Smooth muscle cell of the brain vasculature (primary cell): ENCODE measurements at regions not wholly inside any gene's neighbourhood (a gene's known extent, or its start where the extent isn't known, plus 50 kb on each side); places are given as distances from the start of the nearest gene placed in this dataset.

Experiments
- DNase-seq: peaks from one replicate; pipeline ENCODE4 v3.0.0-alpha.2; 2012; ENCODE audit warnings: low read depth, low spot score

DNA sequence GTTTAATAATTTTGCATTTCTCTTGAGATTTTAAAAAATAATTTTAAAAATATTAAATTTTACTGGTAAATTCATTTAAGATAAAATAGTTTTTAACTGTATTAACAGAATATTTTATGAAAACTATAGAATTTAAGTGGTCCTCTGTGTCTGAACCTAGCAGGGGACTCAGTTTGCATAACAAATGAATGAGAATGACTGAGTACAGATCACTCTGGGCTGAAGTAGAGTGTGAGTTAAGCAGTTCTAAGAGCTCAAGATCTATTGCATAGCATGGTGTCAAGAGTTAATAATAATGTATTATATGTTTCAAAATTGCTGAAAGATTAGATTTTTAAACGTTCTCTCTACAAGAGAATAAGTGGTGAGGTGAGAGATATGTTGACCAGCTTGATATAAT, 348.3 kb upstream of the SLITRK1 start:
- DNase-seq = no peak

DNA sequence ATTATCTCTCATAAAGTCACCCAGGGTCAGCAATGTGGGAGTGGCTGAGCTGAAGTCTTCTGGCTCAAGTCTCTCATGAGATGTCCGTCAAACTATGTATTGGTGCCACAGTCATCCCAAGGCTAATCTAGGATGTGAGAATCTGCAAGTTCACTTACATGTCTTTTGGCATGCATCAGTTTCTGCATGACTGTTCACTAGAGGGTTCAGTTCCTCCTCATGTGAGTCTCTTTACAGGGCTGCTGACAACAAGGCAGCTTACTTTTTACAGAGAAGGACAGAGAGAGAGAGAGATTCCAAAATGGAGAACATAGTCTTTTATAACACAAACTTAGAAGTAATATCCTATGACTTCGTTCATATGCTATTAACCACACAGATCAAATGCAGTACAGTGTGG, 328.8 kb upstream of the SLITRK1 start:
- DNase-seq = no peak

DNA sequence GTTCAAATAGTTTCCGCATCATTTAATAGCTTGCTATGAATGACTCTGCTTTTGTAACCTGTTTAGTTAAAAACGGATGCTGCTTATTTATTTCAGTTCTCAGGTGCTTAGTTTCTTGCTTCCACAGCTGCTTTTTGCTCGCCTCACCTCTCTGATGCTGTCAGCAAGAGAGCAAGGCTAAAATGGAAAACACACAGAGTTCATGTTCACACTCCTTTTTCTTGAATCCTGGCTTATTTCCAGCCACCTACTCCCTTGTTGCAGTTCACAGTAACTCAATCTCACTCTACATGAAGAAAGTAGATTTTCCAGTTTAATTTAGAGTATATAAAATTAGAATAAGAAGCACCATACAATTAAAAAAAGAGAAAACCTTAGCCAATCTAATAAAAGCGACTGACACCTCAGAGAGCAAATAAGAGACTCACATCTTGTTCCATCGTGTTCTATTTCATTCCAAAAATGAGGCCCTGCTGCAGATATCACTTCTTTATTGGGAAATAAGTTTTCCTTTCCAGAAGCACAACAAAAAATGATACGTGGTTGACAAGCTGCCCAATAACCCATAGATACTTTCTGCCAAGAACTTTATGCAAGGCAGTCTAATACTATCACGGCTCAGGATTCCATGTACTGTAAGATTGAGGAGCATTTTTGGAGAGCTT, 326.1 kb upstream of the SLITRK1 start:
- DNase-seq = no peak

DNA sequence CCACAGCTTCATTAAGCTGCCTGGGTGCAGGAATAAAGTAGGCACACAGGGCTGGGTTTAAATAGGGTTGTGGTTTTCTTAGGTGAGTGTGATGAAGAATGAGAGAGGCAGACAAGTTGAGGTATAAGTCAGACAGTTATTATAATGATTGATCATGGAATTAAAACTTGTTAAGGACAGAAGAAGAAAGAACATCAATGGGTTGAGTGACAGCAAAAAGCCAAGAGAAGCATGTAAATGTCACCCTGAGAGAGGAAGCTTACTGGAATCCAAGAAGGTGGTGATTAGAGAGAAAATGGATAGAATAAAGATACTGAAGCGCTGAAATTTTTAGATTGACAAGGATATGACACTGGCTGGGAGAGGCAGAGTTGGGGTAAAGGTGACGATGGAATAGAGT, 325.2 kb upstream of the SLITRK1 start:
- DNase-seq = no peak

DNA sequence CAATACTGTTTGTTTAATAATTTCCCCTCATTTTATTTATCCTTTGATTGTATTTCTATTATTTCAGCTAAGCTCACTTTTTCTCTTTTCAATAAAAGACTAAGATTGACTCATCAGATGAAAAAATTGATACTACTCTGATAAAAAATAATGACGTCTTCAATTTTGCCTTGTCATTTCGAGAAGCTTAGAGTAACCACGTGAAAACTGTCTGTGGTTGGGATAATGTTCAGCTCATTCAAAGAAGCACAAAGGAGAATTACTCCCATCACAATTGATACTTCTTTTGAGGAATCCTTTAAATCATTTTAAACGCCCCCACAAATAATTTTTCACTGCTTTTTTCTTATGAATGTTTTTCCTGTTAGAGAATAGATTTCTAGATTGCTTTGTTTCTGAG, 318.7 kb upstream of the SLITRK1 start:
- no peak for DNase-seq

DNA sequence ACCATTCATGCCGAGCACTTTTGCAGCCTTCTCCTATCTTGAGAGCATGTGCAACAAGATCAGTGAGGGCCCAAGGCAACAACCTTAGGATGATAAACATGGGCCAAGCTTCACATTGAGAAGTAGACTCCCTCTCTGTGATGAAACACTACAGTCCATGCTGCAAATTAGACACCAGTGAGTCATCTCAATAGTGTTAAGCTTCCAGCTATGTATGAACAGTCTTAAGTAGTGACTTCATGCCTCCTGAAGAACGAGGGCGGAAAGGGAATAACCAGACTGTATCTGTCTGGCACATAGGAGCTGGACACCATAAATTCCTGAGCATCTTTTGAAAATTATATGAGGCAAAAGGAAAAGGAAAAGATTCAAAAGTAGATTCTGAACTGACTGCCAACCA, 309.9 kb upstream of the SLITRK1 start:
- no peak for DNase-seq

DNA sequence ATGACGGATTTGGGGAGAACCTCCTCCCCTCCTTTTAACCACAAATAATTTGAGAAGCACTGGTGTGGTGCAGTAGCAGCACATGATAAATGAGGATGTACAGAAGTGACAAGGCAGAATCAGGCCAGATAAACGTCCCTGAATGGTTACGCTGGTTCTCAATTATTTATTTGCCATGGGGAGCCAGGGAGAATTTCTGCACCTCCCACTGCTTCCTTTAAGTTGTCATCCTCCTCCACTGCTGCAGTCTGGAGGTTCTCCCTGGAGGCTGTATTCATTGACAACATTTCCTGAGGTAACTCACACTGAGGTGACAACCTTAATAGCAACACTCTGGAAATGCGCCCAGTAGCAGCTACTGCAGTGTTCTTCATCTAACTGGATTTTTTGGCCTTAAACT, 308.9 kb upstream of the SLITRK1 start:
- no peak for DNase-seq

DNA sequence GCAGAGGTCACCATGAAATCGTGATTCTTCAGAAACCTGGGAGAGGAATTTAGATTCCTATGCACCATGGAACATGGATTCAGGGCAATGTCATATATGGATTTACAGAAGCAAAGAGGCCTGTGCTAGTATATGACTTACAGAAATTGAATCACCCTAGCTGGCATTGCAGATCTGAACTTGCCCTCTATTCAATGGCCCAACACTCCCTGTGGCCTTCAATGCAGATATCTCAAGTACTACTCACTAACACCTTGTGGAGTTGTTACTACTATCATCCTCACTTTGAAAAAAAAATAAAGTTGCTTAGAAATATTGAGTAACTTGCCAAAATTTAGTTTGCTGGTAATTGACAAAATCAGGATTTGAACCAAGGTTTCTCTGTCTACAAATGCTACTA, 305.4 kb upstream of the SLITRK1 start:
- no peak for DNase-seq

DNA sequence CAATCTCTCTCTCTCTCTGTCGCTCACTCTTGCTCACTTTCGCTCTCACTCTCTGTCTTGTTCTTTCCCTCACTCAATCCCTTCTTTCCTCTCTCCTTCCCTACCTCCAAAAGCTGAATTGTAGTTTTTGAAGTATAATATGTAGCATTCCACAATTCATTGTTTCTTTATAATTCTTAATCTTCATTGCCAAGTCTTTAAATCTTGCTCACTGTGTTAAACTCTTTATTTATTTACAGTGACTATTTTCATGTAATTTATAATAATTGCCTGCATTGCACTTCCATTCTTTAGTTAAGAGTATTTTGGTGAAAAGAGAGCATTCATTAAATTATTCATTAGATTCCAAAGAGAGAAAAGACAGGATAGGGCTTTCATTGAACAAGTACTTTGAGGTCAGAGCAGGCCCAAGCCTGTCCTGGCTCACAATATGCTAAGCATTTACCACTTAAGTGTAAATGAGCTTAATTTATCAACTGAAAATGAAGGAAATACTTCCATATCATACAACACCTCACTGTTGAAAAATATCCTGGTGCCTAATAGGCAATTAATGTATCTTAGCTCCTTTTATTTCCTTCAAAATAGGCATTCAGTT, 257.4 kb upstream of the SLITRK1 start:
- DNase-seq = no peak

DNA sequence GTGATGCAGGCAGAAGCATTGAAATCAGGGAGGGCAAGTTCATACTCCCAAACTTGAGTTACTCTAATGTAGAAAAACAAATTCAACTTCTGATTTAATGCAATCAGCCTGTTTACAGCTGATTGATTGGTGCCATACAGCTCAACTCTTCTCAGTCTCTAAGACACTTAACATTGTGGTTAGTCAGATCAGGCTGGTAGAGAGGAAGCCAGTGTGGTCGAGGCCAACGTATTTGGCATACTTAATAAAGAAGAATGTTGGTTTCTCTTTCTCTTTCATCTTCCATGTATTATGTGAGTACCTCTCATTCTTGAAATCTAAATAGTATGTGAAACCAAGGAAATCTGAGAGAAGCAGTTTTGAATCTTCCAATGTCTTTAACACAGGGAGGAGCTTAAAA, 255.0 kb upstream of the SLITRK1 start:
- DNase-seq = no peak

DNA sequence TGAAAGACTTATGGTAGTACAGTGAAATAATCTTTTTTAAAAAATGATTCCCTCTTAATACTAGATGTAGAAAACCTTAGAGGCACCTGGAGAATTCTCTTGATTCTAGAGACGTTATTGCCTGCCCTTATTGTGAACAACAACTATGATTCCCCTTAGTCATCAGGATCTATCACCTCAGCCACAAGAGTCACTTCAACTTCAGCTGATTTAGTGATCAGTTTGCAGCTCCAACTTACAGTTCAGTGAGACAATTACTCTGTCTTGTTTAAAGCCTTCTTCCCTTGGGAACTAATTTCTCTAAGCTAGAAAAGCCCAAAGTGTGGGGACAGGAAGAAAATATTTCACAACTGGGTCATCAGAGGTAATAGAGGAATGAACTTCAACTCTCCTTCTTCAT, 254.3 kb upstream of the SLITRK1 start:
- DNase-seq = no peak

DNA sequence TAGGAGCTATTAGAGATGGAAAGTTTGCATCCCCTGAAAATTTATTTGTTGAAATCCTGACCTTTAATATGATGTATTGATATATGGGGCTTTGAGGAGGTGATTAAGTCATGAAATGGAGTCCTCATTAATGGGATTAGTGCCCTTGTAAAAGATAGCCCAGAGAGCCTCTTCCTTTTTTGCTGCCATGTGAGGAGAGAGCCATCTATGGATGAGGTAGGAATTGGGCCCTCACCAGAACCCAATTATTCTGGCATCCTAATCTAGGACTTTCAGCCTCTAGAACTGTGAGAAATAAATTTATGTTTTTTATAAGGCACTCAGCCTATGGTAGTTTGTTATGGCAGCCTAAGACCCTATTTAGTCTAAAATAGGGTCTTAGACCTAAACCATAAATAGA, 250.2 kb upstream of the SLITRK1 start:
- DNase-seq = no peak

DNA sequence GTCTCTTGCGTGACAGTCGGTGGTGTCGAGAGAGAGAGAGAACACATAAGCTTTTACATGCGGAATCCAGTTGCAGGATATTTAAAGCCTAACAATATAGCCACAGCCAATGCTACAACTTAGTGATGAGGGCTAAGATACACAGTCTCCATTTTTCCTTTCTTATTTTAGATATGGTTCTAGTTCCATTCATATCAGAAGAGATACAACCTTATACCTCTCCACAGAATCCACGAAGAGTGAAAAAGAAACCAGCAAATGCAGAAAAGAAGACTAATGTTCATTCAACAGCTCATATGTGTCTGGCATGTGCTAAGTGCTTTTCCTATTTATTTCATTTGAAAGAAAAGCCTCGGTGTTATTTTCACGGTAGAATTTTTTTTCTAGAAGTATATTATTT, 249.0 kb upstream of the SLITRK1 start:
- DNase-seq = no peak

DNA sequence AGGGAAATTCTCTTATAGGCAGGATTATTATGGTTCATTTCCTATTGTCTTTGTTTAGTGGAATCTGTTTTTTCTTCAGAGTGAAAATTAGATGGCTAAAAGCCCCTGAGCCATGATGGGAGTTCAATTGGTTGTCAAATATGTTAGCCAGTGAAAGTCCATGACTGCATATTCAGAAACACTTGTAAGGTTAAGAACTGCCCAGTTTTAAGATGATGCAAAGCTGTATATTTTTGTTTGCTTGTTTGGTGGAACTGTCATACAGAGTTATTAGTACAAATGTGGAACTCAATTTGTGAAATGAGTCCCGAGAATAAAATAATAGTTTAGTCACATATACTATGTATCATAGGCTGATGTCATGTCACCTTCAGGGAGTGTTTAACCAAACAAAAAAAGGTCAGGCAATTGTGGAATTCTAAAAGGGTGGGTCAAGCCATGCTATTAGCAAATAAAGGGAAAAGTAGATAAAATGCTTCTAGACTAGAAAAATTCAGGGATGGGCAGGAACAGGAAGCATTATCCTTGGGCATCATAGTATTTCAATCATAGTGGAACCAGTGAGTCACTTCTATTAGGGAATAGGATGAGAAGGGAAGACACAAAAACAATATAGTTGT, 248.3 kb upstream of the SLITRK1 start:
- no peak for DNase-seq

DNA sequence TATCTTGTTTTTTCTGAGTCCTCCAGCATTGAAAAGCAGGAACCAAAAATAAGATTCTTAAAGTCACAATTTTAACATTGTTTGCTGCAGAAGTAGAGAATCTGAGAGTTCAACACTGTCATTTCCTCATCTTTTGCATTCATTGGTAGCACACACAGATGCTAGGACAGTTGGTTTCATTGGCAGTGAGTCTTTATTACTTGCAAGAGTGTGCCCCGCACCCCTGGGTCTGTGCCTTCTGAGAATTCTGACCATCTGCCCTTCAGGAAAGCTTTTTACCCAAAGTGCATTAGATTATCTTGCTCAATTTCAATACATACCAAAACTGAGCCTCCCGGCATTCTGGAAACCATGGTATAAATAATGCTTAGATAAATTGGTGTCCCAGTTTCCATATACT, 247.7 kb upstream of the SLITRK1 start:
- DNase-seq = no peak

DNA sequence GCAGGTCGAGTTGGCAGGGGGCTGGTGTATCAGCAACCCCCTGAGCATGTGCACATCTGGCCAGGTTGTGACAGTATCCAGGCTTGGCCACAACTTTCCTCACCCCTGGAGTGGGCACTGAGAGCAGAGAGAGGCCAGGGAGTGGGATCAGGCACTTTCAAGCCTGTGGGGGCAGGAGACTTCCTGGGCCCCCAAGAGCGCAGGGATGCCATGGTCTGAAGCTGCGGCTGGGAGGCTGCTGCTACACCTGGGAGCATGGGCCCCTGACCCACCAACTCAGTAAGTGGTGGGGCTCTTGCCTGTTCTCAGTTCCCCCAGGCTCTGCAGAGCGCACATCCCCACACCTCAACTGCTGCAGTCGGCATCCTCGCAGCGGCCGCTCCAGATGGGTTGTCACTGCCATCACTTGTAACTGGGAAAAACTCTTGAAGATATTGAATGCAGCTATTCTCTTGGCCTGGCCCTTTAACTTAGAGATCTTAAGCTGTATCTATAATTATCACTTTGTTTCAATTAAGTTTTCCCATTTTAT, 245.4 kb upstream of the SLITRK1 start:
- DNase-seq = no peak

DNA sequence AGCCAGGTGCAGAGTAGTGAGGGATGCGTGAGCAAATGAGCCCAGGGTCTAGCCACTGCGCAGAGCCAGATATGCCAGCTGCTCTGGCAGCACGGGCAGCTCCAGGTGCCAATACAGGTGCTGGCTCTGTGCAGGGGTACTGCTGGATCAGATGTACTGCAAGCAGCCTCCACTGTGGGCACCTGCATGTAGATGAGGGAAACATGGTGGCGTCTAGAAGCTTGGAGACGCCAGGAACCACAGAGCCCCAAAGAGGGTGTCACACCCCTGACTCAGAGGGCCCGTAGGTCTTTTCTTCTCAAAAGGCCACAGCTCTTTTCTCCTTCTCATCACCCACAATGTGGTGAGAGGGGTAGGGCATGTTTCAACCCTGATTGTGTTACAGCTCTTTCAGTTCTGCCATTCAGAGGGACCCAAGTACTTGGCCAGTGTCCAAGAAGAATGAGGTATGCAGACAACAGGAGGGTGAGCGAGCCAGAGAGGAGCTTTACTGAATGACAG, 244.4 kb upstream of the SLITRK1 start:
- DNase-seq = no peak

DNA sequence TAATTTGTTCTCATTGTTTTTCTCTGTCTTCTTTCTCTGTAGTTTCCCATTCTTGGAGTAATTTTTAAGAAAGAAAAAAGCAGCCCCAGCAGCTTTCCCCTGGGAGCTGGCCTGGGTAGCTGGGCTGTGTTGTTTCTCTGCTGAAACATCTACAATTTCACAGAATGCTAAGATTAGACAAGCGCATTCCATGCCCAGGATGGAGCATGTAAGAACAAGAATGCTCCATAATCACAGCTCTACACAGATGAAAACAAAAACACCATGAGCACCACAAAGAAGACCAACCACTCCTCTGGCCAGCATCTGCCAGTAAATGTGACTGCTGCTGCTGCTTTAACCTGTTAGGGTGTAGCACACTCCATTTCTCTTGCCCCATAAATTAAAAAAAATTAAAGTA, 239.2 kb upstream of the SLITRK1 start:
- no peak for DNase-seq

DNA sequence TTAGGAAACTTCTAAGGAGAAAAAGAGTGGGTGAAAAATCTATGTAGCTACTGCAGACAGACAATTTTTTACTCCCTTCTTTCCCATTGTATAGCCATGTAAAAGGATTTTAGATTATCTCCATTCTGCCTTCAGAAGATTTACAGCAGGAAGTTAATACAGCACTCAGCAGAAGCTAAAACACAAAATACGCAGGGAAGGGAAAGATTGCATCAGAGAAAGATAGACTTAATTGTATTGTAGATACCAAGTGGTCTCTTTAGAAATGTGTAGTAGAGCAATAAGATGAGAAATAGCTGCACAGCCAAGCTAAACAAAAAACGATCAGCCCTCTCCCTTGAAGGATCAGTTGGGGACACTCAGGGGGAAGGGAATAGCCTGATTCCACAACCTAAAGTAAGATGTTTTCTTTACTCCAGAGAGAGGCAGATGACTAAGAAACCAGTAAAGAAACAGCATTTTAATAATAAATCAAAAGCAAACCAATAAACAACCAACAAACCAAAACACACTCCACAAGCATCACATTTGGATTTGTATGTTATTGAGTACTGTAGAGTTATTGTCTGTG, 236.7 kb upstream of the SLITRK1 start:
- no peak for DNase-seq

DNA sequence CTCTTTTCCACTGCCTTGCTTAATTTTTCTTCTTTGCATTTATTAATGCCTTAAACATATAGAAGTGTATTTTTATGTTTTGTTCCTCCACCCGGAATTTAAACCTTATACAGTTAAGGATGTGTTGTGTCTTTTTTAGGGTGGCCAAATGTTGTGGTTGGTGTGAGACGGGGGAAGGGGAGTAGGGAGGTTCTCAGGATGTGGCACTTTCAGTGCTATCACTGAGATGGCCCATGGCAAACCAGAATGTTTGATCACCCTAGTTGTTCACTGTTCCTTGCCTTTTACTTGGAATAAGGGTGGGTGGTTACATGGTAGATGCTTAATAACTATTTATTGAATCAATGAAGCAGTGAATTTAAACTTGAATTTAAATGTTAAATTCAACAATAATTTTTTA, 216.0 kb upstream of the SLITRK1 start:
- no peak for DNase-seq

DNA sequence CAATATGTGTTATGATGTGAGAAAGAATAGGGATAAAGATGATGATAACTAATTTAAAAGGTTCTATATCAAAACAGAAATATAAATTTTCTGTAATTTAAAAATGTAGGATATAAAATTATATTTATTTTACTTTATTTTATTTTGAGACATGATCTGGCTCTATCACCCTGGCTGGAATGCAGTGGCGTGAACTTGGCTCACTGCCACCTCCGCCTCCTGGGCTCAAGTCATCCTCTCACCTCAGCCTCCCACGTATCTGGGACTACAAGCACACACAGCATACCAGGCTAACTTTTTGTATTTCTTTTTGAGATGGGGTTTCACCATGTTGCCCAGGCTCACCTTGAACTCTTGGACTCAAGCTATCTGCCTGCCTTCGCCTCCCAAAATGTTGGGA, 214.9 kb upstream of the SLITRK1 start:
- no peak for DNase-seq

DNA sequence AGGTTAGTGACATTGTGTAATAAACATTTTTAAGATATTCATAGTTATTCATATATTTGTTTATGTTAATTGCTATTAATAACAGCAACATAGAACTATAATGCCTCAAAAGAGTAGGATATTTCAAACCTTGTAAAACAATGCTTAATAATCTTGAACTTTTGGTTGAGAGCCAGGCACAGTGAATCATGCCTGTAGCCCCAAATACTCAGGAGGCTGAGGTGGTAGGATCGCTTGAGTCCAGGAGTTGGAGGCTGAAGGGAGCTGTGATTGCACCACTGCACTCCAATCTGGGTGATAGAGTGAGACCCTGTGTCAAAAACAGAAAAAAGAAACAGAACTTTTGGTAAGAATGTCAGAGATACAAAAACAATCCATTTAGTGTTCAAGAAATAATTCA, 213.9 kb upstream of the SLITRK1 start:
- no peak for DNase-seq

DNA sequence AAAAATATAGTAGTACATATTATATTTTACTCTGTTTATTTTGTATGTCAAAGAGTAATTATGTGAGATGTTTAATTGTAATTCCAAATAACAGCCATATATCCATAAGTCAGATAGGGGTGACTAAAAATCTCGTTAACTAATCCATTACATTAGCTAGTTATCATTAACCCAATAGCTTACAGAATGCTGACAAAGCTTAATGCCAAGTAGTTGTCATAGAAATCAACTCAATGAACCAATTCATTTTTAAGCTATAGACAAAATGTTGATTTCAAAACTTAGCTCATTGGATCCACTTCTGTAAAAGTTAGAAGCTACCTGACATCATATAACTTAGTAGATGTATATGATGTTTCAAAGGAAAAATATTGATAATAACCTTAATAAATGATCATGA, 206.7 kb upstream of the SLITRK1 start:
- no peak for DNase-seq
